ENCODE measurements at regions not wholly inside any gene's neighbourhood (a gene's known extent, or its start where the extent isn't known, plus 50 kb on each side); places are given as distances from the start of the nearest gene placed in this dataset.

- no peak for TF ChIP-seq JUND (IDR thresholded peaks at IDR 0.05; ENCODE audit: low read length)
- TF ChIP-seq CTCF (IDR thresholded peaks at IDR 0.05; ENCODE audit: control extremely low read depth in 1 of 3, insufficient read depth in 1 of 3, low read depth in 1 of 3, low read length in 3 of 3) = no peak
- TF ChIP-seq NRF1 (IDR thresholded peaks at IDR 0.05; ENCODE audit: low read depth, low read length) = no peak
Observed at GRCh38 chr7:46157404-46157803, 236.3 kb upstream of the IGFBP3 start.

All from H1 (cell line).